SK-N-MC (cell line): ENCODE measurements at regions not wholly inside any gene's neighbourhood (a gene's known extent, or its start where the extent isn't known, plus 50 kb on each side); places are given as distances from the start of the nearest gene placed in this dataset.

Experiments used
- DNase-seq: peaks from one replicate; pipeline ENCODE4 v3.0.0-alpha.2; 2011; ENCODE audit warnings: low read depth, low spot score
- H3K27ac ChIP-seq: fragments of 200-600 bp; sonication (generic); 2 replicates; pipeline ENCODE4 v1.5.1; 2016; ENCODE audit warnings: mixed run types
- H3K36me3 ChIP-seq: fragments of 200-600 bp; sonication (generic); 2 replicates; pipeline ENCODE4 v1.6.1; 2017; ENCODE audit warnings: antibody characterized with exemption, low read length, mixed read lengths; ENCODE audit not compliant: insufficient read depth
- H3K4me3 ChIP-seq: fragments of 200-600 bp; sonication (generic); 2 replicates; pipeline ENCODE4 v1.5.1; 2016
- H3K9ac ChIP-seq: fragments of 200-600 bp; sonication (generic); 2 replicates; pipeline ENCODE4 v1.8.0; 2017; ENCODE audit warnings: mixed run types, mixed read lengths; ENCODE audit not compliant: insufficient read length
- H3K9me3 ChIP-seq: fragments of 200-600 bp; sonication (generic); 2 replicates; pipeline ENCODE4 v1.6.1; 2017; ENCODE audit warnings: low read depth, mild to moderate bottlenecking, antibody characterized with exemption, low read length, moderate library complexity, mixed read lengths
- EZH2 ChIP-seq: fragments of 200-600 bp; sonication (generic); IDR thresholded peaks from one replicate; pipeline ENCODE4 v1.6.1; 2017; ENCODE audit warnings: antibody characterized with exemption
- FOXP2 ChIP-seq: optimal IDR thresholded peaks from 2 replicates; pipeline ENCODE3; 2011; ENCODE audit warnings: mild to moderate bottlenecking, moderate library complexity; ENCODE audit not compliant: insufficient read depth; ENCODE audit errors: extremely low read length, control extremely low read depth
- POLR2AphosphoS5 ChIP-seq: IDR thresholded peaks from 2 replicates; pipeline ENCODE4 v1.6.1; 2012; ENCODE audit warnings: mild to moderate bottlenecking, low read depth, low read length, borderline replicate concordance

GRCh38 chr18:78643981-78644380, 335.6 kb upstream of the SALL3 start:
- Histone ChIP-seq H3K4me3 (no peak overlapping the region), H3K9me3 (no peaks in the 10 kb centered on the region), H3K27ac (no peak overlapping the region), H3K9ac (no peak overlapping the region), H3K36me3 (no peaks in the 10 kb centered on the region)
- DNase-seq, result no peak
- no peak for TF ChIP-seq EZH2
- no peak for TF ChIP-seq POLR2AphosphoS5
- no peak for TF ChIP-seq FOXP2

- no peak for TF ChIP-seq FOXP2
- TF ChIP-seq POLR2AphosphoS5, result no peak
- TF ChIP-seq EZH2, result no peak
- H3K27ac ChIP-seq, result no peak overlapping the region
- no peaks in the 10 kb centered on the region for H3K9me3 ChIP-seq
- DNase-seq, result no peak
- H3K36me3 ChIP-seq, result no peaks in the 10 kb centered on the region
- no peak overlapping the region for H3K9ac ChIP-seq
- H3K4me3 ChIP-seq, result no peak overlapping the region
Observed at GRCh38 chr18:78645216-78645615, 334.4 kb upstream of the SALL3 start.

- no peaks in the 10 kb centered on the region for H3K36me3 ChIP-seq
- no peak overlapping the region for H3K4me3 ChIP-seq
- H3K9ac ChIP-seq, result no peak overlapping the region
- no peaks in the 10 kb centered on the region for H3K9me3 ChIP-seq
- no peak for TF ChIP-seq EZH2
- TF ChIP-seq FOXP2, result no peak
- no peak for DNase-seq
- H3K27ac ChIP-seq, result no peak overlapping the region
Observed at GRCh38 chr18:78647018-78647417, 332.6 kb upstream of the SALL3 start.

GRCh38 chr18:78649421-78649820, 330.2 kb upstream of the SALL3 start:
- Histone ChIP-seq H3K9me3 (no peaks in the 10 kb centered on the region), H3K27ac (no peak overlapping the region), H3K36me3 (no peaks in the 10 kb centered on the region), H3K4me3 (no peak overlapping the region), H3K9ac (no peak overlapping the region)
- no peak for DNase-seq
- TF ChIP-seq FOXP2, result no peak
- TF ChIP-seq POLR2AphosphoS5, result no peak
- TF ChIP-seq EZH2, result no peak

DNA sequence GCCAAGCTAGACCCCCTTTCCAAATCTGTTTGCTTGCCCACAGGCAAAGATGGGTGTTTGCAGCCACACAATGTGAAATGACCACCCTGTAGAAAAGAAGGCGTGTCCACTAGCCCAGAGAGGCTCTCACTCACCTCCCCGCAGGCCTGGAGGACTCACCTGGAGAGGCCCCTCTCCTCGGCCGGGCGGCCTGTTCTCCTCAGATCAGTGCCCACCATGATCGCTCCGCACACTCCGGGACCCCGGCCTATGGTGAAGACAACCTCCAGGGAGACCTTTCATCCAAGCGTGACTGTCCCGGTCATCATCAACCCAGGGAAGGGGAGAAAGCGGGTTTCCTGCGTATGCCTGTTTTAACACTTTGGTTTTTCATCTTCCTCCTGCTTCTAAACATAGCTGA, 328.7 kb upstream of the SALL3 start:
- no peak overlapping the region for H3K4me3 ChIP-seq
- no peaks in the 10 kb centered on the region for H3K36me3 ChIP-seq
- DNase-seq, result no peak
- H3K9me3 ChIP-seq, result no peaks in the 10 kb centered on the region
- no peak for TF ChIP-seq EZH2
- no peak for TF ChIP-seq POLR2AphosphoS5
- TF ChIP-seq FOXP2, result no peak
- no peak overlapping the region for H3K27ac ChIP-seq
- no peak overlapping the region for H3K9ac ChIP-seq

- no peaks in the 10 kb centered on the region for H3K9me3 ChIP-seq
- DNase-seq, result no peak
Observed at GRCh38 chr18:78652001-78652545, 327.5 kb upstream of the SALL3 start.

GRCh38 chr18:78655921-78656320, 323.7 kb upstream of the SALL3 start:
- no peak overlapping the region for H3K9ac ChIP-seq
- no peaks in the 10 kb centered on the region for H3K36me3 ChIP-seq
- no peaks in the 10 kb centered on the region for H3K9me3 ChIP-seq
- no peak overlapping the region for H3K27ac ChIP-seq
- DNase-seq, result no peak
- TF ChIP-seq POLR2AphosphoS5 (no peak), FOXP2 (no peak), EZH2 (no peak)
- H3K4me3 ChIP-seq, result no peak overlapping the region

More at GRCh38 chr18:78652001-78652545, 327.5 kb upstream of the SALL3 start:
- TF ChIP-seq EZH2 (no peak), POLR2AphosphoS5 (no peak), FOXP2 (no peak)
- Histone ChIP-seq H3K4me3 (no peak overlapping the region), H3K27ac (no peak overlapping the region), H3K36me3 (no peaks in the 10 kb centered on the region), H3K9ac (no peak overlapping the region)

DNA sequence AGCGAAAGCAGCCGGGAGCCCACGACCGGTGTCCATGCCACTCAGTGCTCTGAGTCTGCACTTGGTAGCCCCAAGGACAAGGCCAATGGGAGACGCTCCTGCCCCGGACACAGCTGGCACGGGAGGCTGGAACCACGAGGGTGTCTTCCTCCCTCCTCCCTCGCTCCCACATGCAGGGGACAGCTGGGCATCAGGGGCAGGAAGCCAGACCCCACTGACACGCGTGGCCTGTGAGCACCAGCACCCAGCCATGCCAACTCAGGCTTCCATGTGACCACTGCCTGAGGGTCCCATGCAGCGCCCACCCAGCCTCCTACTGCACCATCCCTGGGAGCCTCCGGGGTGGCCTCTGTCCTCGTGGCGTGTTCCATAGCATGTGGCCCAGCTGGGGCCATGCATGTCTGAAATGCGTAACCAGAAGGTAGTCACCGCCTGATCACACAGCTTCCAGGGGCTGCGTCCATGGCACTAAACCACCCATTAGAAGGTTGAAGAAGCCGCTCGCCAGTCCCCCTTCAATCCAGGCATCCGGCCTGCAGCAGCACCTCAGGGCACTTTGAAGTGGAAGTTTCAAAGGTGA, 323.2 kb upstream of the SALL3 start:
- DNase-seq, result no peak
- no peak for TF ChIP-seq FOXP2
- Histone ChIP-seq H3K9ac (no peak overlapping the region), H3K36me3 (no peaks in the 10 kb centered on the region), H3K9me3 (no peaks in the 10 kb centered on the region), H3K27ac (no peak overlapping the region), H3K4me3 (no peak overlapping the region)

DNA sequence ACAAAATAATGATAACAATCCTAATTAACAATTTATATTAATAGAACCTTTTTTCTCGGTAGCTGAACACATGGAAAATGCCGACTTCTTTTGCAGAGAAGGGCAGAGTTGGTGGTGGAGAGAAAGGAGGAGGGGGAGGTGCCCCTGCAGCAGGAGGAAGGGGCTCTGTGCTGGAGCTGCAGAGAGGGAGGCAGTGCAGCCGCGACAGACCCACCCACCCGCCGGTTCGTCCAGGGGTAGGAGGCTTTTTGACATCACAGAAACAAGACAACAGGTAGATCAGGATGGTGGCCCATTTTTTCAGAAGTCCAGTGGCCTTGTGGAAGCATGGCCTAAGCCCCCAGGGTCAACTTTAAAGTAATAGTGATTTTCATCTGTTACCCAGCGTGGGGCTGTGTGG, 321.1 kb upstream of the SALL3 start:
- Histone ChIP-seq H3K4me3 (no peak overlapping the region), H3K9me3 (no peaks in the 10 kb centered on the region), H3K27ac (no peak overlapping the region), H3K9ac (no peak overlapping the region), H3K36me3 (no peaks in the 10 kb centered on the region)
- DNase-seq, result no peak
- no peak for TF ChIP-seq FOXP2
- no peak for TF ChIP-seq POLR2AphosphoS5
- no peak for TF ChIP-seq EZH2
